NCI-H128 (cell line): ENCODE measurements at regions not wholly inside any gene's neighbourhood (a gene's known extent, or its start where the extent isn't known, plus 50 kb on each side); places are given as distances from the start of the nearest gene placed in this dataset.

Experiments used
- DNase-seq: peaks from one replicate; lab custom pipeline; 2025; ENCODE audit not compliant: unreplicated experiment; lab: John Stamatoyannopoulos, UW

- DNase-seq, result no peak
Measured at GRCh38 chr2:129431881-129432280, 547.6 kb upstream of the RAB6C start.

GRCh38 chr2:129436809-129437208 is 542.7 kb upstream of the RAB6C start:
- no peak for DNase-seq

DNA sequence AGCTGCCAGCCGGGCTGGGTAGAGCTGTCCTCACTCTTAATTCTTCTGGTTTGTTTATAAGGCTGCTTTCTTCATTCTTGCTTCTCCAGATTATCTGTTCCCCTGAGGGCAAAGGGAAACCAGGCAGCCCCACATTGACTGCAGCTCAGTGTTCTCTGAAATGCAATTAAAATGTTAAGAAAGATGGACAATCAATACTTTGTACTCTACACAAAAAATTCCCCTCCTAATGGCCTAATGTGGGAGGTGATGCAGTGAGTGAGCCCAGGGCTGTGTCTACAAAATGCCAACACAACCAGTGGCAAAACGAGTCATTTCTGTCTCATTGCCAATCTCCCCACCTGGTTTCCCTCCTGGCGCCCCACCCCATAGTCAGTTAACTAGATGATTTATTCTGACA is 541.7 kb upstream of the RAB6C start:
- no peak for DNase-seq

DNA sequence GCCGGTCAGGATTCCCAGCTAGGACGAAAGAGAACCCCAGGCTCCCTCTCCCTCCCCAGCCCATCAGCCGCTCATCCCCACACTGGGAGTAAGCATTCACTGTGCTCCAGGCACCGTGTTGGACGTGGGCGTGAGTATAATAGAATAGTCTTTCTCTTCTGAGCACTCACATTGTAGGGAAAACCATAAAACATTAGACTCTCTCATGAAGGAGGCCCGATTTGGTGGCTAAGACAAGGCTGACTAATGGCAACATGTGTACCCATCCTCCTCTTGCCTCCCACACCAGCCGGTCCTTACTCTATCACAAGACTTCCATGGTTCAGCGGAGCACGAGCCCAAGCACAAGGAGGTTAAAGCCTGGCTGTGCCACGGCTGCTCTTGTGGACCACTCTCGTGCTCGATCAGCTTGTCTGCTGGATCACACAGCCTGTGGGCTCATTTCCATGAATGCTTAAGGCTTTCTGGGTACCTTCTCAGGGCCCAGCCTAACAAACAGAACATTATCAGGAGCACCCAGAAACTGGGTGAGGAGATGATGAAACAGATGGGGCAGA is 540.9 kb upstream of the RAB6C start:
- DNase-seq, result no peak

DNA sequence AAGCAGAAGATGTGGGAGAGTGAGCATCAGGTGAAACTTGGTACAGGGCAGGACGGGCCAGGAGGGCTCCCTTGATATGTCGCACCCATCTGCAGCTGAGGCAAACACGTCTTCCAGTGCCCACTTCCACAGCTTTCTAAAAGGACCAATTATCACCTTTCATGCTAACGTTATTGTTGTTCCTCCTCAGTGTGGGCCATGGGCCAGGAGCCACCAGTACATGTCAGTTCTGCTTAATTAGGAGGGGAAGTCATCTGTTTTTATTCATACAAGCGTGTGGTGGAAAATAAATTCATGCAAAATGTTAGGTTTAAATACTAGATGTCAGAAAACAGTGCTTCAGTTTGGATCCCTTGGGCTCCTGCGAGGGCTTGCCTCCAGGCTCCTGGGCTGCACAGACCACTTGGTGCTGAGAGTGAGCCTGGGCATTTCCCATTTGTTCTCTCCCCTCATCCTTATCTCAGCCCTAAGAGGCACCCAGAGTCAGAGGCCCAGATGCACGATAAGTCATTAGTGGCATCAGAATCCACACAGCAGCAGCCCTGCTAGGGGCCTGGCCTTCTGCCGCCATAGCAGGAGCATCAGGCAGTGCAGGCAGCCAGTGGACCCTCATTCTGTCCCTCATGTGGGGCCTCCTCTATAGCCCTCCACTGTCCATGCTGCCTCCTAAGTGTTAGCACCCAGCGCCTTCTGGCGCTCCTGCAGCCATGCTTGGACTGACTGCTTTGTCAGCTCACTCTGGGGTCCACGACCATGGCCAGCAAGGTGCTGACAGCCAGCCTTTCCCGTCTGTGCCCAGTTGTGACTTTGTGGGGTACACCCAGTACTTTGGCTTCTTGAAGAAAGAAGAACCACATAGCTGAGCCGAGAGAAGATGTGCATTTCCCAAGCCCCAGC is 539.8 kb upstream of the RAB6C start:
- DNase-seq, result no peak

DNA sequence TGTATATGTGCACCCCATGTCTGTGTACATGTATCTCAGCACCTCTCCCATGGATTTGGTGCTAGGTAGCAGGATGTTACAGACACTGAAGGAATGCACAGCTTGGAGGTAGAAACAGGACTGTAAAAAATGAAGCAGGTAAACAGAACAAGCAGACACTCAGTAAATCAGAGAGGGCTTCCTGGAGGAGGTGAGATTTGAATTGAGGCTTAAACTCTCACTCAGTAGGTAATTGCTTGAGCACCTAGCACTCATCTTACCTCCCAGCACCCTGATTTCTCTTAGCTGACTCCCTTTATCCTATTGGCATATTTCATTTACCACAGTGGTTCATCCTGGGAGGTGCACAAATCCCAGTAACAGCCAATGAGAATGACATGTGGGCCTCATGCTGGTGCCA is 537.9 kb upstream of the RAB6C start:
- DNase-seq, result no peak

DNA sequence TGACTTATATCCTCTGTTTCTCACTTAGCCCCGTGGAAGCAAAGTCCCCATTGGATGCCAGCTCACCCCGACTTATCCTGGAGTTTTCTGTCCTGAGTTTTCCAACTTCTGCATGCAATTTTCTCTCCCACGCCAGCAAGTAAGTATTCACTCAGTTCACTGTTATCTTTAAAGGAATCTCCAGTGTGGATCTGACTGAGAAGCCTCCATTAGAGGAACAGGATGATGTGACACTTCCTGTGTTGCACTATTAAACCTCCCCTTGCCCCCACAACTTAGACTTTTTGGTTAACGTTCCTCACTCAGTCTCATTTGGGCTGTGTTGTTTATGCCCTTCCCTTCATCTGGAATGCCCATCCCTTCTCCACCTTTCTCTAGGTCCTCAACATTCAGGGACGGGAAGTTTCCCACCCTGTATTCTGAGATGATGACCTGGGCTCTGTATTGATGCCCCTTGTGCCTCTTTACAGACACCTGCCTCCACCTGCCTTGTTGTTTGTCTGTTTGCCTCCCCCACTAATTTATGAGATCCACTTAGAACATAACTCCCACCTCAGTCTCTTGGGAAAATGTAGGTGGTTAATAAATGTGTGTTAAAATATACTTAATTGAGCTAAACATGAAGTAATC is 536.1 kb upstream of the RAB6C start:
- DNase-seq, result no peak

DNA sequence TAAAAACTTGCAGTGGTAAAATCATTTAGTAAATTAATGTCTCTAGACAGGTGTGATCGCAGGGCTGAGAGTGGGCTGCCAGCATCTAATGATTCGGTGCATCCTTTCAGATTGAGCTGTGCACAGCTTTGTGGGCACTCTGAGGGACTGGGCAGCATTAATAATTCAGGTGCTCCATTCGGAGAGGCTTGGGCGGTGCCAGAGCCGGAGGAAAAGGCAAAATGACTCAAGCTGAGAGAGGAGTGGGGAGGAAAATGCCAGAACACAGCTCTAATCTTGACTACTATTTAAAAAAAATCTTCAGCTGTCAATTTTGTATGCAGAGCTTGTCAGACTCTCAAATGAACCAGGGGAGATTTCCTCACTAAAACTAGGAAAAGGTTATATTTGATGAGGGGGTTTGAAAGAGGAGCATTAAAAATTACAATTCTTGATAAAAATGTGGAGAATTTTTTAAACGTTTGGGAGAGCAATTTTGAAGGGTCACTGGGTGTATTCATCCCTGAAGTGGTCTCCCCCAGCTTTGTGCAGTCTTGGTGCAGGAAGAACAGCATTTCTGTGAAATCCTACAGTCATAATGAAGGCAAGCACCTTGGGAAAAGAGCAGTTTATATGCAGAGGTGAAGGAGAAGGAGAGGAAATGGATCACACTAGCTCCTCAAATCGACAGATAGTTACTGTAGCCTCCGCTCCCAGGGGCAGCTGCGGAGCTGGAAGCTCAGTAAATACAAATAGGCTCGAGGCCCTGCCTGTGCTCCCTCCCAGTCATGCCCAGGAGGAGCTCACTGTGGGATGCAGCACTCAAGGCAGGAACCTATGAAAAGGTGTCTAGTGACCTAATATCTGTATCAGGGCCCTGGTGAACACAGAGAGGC is 535.4 kb upstream of the RAB6C start:
- DNase-seq, result no peak

DNA sequence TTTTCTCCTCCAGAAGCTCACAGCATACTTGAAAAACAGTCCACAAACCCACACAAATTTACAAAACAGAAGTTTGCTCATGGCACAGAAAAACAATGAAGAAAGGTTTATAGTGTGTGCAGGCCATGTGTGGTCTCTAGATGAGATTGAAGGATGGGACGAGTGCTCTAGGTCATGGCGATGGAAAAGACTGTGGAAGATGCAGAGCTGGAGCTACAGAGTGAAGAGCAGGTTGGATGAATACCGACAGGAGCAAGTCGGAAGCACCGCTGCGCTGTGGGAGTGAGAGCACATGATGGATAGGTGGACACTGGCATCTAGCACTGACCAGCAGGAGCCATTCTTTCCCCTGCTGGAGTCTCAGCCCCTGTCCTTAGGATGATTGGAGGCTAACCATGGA is 534.7 kb upstream of the RAB6C start:
- DNase-seq, result no peak

GRCh38 chr2:129456691-129457090 is 522.8 kb upstream of the RAB6C start:
- no peak for DNase-seq

GRCh38 chr2:129457277-129457818 is 522.1 kb upstream of the RAB6C start:
- DNase-seq, result no peak

GRCh38 chr2:129458006-129458405 is 521.5 kb upstream of the RAB6C start:
- DNase-seq, result no peak

GRCh38 chr2:129458436-129458835 is 521.0 kb upstream of the RAB6C start:
- DNase-seq, result no peak

DNA sequence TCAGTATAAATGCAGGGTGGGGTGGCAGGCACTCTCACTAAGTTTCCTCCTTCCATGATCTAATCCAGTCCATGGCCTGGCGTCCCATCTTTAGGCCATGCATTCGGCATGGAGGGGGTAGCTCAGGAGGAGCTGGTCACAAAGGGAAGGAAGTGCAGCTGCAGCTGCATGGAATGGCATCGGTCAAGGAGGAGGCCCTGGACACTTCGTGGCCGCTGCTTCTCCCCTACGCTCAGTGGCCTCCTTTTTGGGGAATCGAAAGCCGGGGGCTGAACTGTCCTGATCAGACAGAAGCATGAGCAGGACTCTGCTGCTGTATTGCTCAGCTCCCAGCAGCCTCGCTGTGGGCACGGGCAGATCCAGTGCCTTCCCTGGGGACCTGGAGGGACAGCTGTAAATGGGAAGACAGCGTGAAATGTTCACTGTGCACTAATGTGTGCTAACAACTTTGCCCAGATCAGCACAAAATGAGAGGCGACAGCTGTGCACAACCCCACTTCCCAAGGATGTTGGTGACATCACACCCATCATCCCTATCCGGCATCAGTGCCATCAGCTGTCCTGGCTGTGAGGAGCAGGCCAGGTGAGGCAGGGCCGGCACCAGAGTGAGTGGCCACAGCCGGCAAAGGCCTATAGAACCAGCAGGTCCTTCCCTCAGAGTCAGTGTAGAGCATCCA is 520.1 kb upstream of the RAB6C start:
- DNase-seq, result no peak

GRCh38 chr2:129459881-129460280 is 519.6 kb upstream of the RAB6C start:
- no peak for DNase-seq

DNA sequence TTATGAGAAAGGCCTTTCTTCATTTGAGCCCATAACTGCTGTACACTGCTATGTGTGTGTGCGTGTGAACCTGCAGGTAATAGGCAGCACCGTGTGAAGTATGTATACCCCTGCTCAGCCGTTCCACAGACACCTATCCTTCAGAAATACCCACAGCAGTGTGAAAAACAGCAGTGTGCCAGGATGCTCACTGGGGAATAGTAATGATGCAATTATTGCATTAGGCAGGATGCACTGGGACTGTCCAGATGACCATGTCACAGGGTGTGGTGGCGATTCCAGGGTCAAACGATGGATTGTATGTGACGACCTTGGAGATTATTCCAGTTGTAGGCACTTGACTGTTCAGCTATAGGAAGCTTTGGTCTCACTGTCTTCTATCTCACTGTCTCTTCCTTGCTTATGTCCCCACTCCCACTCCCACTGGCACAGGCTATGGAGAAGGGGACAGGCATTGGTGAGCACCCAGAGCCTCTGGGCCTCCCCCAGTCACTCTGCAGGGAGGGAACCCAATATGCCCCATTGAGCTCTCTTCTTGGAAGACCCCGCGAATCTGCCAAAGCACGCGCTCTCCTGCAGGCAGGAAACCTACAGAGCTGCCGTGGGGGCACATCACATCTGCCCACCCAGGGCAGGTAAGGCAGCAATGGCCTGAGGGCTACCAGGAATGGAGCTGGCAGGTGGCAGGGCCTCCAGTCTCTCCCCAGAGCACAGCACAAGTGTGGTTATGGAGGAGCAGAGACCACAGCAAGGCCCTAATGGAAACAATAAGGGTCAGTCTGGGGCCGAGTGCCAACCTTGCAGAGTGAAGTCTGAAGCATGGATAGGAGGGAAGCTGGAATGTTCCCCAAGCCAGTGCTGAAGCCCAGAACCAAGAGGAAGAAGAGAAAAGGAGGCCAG is 518.9 kb upstream of the RAB6C start:
- no peak for DNase-seq

DNA sequence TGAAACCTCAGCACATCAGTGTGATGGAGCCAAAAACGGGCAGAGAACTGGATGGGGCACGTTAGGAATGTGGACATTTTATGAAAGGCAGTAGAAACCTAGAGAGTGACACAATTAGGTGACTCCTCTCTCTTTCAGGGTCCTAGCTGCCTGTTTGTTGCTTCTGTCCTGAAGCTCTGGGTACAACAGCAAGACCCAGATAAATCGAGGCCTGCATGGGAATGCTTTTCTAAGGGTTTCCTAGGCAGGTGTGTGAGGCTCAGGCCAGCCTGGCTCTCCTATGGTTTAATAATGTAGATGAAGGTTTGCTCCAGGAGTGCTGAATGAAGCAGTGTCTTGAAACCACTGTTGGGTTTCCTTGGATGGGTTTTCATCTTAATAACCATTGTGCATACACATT is 517.1 kb upstream of the RAB6C start:
- no peak for DNase-seq

GRCh38 chr2:129462967-129463366 is 516.5 kb upstream of the RAB6C start:
- DNase-seq, result no peak

DNA sequence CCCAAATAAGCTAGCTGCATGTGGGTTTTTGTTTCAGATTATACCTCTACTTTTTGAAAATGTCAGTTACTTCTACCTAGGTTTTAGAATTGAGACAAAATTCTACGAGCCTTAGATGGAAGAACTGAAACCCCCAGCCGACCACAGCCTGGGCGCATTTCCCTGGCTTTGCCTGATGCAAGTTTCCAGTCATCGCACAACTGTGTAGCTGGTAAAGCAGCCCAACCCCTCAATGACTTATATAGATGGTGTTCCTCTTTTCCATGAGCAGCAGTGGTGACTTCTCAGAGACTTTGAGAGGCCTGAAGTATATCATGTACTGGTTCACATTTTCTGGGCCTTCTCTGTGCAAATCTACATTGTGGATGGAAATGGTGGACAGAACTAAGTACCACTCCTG is 515.4 kb upstream of the RAB6C start:
- DNase-seq, result no peak

- DNase-seq, result no peak
Measured at GRCh38 chr2:129464631-129465030, 514.8 kb upstream of the RAB6C start.
